HG03565 (cell line): ENCODE measurements at regions not wholly inside any gene's neighbourhood (a gene's known extent, or its start where the extent isn't known, plus 50 kb on each side); places are given as distances from the start of the nearest gene placed in this dataset.
"Not testable (repeated sequence)": the region's sequence is repeated elsewhere in the genome, so short reads cannot be mapped to it uniquely, and the experiment has no call there.

Experiments used
- ATAC-seq: cut with Tn5 transposase; IDR thresholded peaks from one replicate; pipeline ENCODE4 v1.9.1; 2021; ENCODE audit warnings: mild to moderate bottlenecking, moderate library complexity; ENCODE audit not compliant: unreplicated experiment

DNA sequence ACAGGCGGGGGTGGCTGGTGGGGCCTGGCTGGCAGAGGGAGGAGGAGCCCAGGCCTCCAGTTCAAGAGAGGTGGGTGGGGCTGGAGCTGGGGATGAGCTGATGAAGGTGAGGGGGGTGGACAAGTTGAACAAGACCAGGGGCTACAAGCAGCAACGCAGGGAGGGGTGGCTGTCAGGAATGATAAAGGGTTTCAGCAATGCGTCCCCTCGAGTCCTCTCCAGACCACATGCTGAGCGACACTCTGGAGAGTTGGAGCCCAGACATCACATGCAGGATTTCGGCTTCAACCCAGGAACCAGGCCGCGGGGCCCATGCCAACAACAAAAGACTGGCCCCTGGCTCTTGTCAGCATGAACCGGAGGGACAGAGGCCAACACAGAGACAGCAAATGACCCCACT is 480.3 kb downstream of the BRD1 start:
- ATAC-seq, result no peak

DNA sequence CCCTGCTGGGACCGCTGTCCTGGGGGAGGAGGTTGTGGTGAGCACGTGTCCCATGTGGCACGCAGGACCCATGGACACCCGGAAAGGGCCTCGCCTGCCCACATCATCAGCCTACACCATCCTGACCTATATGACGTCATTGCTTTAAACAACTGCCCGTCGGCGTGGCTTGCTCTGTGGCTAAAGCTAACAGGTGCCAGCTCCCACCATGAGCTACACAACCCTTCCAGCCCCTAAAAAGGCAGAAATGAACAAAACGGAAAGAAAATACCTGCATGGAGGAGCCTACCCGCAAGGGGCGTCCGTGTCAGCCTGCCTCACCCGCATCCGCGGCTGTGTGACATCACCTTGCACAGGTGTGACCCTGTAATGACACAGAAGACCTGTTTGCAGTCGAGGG is 481.8 kb downstream of the BRD1 start:
- no peak for ATAC-seq

DNA sequence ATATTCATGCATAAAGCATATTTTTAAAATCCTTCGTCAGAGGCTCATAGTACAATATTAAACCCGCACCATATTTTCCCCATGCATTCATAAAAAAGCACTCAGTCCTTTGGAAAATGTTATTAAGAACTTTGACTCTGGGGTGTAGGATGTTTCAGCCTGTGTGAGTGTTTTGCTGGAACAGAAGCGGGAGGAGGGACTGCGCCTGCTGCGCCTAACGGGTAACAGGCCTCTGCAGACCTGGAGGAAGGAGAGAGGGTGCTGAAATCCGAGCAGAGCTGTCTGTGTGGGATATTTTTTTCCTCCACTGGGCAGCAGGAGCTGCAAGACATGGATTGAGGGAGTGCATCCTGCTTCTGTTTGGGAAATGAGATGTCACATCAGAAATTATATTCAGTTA is 483.0 kb downstream of the BRD1 start:
- ATAC-seq, result no peak

DNA sequence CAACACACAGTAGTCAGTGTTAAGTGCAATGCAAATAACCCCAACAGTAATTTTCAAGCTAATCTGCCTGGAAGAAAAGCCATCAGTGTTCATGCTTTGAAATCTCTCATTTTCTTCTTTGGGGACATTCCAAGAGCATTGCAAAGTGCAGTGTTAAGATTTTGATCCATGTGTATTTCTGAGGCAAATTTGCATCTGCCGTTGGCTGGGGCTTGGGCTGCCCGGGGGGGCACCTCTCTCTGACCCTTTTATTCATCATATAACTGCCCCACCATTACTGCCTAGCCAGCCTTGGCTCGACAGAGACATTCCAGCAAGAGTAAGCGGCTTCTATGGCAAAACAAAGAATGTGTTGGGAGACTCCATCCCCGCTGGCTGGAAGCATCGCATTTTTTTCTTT is 483.5 kb downstream of the BRD1 start:
- no peak for ATAC-seq

DNA sequence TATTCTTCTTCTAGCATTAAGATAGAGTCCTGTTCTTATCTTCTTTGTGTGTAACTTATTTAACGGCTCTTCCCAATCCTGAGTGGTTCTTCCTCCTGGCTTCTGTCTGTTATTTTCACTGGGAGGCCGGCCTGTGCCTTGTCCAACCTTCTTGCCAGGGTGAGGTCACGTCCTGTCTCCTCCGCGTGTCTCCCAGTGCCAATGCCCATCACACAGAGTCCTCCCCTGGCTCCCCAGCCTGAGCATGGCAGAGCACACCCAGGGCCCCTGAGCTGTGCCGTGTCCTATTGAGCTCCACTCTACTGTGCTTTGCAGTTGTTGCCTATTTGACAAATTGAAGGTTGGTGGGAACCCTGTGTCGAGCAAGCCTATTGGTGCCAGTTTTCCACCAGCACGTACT is 487.3 kb downstream of the BRD1 start:
- no peak for ATAC-seq

DNA sequence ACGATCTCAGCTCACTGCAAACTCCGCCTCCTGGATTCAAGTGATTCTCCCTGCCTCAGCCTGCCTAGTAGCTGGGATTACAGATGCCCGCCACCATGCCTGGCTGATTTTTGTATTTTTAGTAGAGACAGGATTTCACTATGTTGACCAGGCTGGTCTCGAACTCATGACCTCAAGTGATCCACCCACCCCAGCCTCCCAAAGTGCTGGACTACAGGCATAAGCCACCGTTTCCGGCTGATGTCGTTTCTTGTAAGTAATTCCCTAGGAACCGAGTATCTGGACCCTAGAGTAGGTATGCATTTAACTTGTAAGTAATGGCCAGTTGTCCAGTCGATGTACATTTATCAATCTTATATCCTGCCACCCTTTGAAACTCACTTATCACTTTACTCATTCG is 491.2 kb downstream of the BRD1 start:
- ATAC-seq, result not testable (repeated sequence)

DNA sequence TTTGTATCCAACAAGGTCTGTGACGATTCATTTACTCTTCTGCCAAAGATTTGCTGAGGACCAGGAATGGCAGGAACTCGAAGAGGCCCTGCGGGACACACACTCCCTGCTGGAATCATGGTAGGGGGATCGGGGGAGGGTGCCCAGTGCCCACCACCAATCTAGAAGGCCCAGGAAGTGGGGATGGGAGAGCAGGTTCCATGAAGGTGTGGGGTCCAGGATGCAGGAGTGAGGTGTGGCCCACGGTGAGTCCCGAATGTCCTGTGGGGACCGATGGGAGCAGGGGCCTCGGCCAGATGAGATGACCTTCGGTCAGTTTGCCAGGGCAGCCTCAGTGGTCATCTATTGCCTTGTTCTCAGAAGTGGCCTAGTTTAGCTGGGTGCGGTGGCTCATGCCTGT is 492.7 kb downstream of the BRD1 start:
- no peak for ATAC-seq

DNA sequence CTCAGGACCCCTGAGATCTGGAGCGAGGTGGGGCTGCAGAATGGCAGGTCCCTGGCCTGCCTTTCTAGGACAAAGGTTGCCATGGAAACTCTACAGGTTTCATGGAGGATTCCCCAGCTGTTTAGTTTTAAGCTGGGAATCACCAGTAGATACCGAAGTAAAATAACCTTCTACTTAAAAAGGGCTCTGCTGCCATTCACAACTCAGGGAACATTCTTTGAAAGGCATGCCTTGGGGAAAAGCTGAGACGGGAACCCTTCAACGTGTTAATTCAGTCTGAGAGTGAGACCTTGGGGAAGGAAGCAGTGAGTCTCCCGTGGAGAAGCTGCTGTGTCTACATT is 493.3 kb downstream of the BRD1 start:
- ATAC-seq, result no peak

DNA sequence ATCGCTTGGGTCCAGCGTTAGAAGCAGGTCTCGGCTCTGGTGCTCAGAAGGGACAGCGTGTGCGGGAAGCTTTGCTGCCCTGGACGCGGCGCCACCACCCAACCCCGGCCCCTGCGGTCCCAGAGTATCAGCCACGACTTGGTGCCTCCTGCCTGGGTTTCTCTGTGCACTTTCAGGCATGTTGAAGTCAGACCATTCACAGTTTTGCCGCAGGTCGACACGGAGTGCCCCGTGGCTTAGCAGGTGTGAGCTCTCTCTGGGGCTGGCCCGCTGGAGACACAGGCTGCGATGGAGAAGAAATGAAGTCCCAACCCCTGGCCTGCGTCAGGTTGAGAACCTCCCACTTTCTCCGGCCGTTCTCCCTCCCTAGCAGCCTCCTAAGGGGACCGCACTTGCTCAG is 494.5 kb downstream of the BRD1 start:
- ATAC-seq, result no peak

DNA sequence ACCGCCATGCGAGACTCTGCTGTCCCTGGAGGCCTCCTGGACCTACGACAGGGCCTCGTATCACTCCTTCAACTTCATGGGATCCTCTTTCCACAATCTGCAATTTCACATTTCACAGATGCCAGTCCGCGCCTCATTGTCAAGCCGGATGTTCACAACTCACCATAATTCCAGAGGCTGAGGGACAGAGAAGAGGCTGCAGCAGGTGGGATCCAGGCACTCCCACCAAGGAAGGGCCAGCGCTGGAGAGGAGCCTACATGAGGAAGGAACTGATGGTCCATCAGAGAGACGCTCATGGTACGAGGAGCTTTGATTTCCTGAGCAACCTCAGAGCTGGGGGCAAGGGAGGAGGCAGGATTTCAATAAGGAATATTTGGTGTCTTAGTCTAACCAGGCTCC is 495.0 kb downstream of the BRD1 start:
- no peak for ATAC-seq

DNA sequence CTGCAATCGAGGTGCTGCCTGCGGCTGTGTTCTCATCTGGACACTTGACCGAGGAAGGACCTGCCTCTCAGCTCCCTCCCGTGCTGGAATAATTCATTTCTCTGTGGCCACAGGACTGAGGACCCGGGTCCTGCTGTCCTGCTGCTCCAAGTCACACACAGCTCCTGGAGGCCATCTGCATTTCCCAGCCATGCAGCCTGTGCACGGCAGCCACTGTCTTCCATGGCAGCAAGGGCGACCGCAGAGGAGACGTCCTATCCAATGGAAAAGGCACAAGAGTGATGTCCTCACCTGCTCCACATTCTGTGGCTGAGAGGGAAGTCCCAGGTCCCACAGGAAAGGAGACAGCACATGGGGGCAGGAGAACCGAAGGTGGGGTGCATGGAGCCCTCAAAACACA is 495.8 kb downstream of the BRD1 start:
- ATAC-seq, result no peak

DNA sequence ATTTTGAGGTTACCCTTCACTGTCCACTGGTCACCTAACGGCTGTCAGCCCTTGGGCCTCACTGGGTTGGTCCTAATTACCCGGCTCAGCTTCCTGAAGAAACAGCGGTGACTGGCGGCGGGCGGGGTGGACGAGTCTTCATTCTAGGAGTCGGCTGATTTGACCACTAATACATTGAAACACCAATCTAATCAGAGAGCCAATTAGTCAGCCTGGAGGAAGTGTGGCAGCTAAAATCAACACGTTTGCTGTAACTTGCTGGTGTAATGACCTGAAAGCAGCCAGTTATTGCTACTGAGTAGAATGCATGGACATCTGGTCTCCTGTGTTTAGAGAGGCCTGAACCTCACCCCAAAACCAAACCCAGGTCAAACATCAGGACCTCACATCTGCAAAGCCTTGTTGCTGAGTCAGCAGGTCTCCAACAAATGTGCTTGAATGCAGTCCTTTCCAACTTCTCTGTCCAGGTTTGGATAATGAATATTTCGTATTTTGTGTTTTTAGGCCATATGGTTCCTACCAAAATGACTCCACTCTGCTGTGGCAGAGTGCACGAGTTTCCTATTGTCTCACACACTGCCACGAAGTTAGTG is 496.4 kb downstream of the BRD1 start:
- ATAC-seq, result no peak

DNA sequence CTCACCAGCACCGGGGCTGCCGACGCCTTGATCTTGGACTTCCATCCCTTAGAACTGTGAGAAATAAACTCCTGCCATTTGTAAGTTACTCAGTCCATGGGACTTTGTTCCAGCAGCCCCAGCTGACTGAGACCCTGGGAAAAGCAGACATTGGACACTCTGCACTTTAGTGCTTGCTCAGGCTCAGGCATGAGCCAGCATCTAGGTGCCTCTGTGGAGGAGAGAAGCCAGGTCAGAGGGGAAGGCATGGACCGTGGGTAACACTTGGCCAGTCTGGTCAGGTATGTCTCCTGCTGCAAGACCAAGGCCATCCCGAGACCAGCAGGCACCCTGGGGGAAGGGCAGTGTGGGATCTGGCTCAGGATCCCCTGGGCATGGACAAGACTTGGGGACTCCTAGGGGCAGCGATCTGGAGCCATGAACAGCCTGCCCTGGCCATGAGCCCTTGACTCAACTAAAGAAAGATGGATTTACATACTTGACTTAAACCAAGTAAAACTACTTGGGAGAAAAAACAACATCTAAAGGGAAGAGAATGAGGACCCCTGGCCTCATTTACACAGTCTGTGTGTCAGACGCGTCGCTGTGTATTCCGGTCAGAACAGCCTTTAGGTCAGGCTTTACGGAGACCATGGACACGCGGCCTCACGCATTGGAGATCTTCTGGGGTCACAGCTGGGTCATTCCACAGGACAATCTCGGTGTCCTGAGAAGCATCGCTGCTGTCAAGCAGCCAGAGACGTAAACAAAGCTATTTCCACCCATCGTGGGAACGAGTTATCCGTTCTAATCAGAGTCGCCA is 497.1 kb downstream of the BRD1 start:
- no peak for ATAC-seq

DNA sequence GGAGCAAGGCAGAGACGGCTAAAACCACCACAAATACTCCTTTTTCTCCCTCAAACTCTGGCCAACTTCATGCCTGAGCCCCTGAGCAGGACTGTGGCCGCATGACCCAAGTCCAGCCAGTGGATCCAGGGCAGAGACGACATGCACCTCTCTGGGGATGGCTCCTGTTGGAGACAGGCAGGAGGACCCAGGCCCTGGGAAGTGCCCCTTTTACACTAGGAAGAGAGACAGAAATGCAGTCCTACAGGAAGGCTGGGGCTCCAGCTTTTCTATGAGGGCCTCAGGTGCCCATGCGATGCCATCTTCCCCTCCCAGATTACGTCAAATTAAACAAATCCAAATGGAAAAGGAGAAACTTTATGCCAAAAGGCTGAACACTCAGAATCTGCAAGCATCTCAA is 498.0 kb downstream of the BRD1 start:
- no peak for ATAC-seq

DNA sequence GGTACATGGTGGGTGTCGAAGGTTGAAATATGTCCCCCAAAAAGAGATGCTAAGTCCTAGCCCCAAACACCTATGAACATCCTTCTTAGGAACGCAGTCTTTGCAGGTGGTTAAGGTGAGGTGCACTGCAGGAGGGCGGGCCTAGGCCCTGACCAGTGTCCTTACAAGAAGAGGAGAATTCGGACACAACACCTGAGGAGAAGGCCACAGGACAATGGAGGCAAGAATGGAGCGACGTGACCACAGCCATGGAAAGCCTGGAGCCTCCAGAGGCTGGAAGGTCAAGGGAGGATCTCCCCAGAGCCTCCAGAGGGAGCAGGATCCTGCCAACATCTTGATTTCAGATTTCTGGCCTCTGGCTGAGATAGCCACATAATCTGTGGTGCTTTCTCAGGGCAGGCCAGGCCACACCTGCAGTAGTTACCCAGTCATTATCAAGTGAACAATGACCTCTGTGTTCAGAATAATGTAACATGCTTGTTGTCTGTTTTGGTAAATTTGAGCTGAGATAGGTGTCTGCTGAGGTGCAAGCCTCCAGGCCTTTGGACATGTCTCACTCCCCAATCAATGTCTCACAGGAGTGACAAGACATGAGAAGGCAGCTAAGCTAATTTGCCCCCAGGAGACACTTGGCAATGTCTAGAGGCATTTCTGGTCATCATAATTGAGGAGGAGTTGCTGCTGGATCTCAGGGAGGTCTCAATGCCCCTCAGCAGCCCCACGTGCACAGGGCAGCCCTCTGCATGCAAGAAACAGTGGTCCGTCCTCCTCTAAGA is 498.9 kb downstream of the BRD1 start:
- no peak for ATAC-seq

DNA sequence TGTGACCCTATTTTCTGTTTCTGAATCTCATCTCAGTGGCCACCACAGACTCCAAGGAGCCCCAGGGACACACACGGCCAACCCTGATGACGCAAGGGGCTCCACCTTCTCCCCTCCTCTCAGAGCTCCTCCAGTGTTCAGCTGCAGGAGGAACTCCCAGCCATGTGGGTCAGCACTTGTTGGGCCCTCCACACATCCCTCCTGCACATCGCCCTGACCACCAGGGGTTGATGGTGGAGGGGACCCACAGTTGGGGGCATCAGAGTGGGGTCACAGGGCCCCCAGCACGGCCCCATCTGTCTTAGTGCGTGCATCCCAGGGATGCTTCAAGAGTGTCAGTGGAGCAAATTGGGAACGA is 499.6 kb downstream of the BRD1 start:
- no peak for ATAC-seq

DNA sequence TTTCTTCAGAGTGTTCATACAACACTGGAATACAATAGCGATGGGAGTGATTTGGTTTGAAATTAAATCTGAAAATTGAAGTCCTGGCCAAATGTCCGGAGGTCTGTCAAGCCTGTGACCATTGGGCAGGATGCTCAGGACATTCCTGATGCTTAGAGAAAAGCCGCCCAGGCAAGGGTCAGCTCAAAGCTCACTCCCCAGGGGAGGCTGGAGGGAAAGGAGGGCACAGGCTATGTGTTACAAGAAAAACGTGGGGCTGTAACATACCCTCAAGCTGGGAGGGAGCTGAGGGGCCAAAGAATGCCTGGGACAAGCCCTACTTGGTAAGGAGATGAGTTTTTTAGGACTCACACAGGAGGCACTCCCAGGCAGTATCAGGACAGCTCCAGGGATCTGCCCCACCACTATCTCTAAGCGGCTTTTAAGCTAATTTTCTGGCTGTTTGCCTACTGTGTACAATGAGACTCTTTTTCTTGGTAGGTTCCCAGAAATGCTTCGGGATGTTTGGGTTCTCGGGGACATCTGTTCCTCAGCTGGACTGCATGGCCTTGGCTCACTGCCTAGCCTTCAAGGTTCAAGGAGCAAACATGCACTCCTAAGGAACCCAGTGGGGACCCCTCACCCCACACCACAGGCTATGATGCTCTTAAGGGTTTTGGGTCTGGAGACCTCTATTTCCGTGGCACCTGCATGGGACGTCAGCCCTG is 500.1 kb downstream of the BRD1 start:
- no peak for ATAC-seq

DNA sequence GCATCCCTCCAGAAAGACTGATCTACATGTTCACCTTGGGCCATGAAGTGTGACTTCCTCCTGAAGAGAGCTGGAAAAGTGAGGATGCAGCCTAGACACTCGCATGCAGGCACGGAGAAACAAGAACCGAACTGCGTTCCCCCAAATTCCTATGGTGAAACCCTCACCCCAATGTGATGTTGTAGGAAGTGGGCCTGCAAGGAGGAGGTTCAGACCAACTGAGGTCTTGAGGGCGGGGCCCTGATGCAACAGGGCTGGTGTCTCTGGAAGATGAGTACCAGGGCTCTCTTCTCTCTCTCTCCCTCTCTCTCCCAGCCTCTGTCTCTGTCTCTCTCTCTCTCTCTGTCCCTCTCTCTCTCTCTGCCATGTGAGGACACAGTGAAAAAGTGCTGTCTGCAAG is 501.1 kb downstream of the BRD1 start:
- ATAC-seq, result no peak

DNA sequence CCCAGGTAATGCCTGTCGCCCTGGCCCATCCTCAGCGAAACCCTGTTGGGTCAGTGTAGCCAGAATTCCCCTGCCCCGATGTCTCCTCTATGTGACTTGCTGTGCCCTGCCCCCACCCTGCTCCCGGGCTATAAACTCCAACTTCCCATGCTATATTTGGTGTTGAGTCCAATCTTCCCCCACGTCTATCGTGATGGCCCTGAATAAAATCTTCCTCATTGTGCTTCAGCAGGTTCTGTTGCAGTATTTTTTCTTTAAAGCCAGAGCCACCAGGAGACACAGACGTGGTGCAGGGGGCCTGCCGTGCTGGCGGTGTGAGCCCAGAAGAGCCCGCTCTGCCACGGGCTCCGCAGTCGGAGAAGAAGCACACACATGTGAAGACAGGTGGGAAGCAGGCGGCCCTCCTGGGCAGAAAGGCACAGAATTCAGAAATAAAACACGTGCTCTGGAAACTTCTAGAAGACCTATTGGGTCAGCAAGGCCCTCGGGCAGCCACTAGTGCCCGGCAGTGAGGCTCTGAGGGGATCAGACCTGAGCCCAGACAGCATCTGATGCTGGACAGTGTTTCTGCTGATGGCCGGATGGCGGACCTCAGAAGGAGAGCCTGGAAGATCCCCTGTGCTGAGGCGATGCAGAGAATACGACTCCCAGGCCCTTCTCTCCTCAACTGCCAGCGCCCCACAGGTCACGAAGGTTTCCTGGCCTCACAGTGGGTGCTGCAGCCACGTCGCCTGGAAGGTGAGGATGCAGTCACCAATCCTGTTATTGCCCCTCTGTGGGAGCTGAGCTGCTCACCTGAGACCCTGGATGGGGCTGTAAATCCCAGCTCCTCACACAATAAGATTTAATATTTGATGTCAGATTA is 501.9 kb downstream of the BRD1 start:
- ATAC-seq, result no peak

DNA sequence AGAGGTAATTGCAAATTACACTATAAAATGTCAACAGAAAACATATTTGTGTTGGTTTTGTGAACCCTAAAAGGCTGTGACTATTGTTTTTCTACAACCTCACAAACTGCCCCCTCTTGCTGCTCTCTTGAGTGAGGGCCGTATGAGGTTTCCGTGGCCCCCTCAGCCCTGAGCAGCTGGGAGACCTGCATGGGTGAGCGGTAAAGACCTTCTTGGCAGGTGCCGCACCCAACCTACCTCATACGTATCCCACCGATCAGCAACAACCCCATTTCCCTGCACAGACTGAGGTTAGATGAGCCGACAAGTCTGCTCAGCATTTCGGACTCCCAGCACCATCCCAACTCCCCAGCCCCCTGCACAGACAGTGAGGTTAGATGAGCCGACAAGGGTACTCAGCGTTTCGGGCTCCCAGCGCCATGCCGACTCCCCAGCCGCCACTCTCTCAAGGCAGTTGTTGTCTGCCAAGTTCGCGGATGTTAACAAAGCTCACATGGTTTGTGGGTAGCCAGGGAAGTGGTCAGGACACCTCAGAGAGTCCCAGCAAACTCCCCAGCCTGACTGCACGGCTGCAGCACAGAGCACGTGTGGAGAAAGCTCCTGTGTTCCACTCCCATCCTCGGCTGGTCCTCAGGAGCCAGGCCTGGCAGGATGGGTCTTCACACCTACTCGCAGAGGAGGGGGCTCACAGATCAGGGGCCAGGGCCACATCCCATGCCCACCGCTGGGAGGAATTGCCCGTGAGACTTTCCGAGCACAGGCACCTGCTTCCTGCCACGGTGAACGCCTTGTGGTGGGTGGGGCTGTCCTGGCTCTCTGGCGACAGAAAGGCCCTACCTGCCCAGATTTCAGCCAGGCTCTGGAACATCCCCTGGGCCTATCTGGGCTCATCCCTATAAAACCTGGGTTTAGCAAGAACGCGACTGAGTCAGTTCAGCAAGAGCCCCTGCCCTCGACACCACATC is 502.9 kb downstream of the BRD1 start:
- no peak for ATAC-seq
